Esophagus mucosa (tissue), 1 donor: ENCODE measurements at regions not wholly inside any gene's neighbourhood (a gene's known extent, or its start where the extent isn't known, plus 50 kb on each side); places are given as distances from the start of the nearest gene placed in this dataset.

Experiments
- ATAC-seq: fragments of 200-7000 bp; cut with Tn5 transposase; one replicate; pipeline ENCODE4 v1.9.1; 2020
- donor health status: DM: yes; HTN: yes; CAD: no.

DNA sequence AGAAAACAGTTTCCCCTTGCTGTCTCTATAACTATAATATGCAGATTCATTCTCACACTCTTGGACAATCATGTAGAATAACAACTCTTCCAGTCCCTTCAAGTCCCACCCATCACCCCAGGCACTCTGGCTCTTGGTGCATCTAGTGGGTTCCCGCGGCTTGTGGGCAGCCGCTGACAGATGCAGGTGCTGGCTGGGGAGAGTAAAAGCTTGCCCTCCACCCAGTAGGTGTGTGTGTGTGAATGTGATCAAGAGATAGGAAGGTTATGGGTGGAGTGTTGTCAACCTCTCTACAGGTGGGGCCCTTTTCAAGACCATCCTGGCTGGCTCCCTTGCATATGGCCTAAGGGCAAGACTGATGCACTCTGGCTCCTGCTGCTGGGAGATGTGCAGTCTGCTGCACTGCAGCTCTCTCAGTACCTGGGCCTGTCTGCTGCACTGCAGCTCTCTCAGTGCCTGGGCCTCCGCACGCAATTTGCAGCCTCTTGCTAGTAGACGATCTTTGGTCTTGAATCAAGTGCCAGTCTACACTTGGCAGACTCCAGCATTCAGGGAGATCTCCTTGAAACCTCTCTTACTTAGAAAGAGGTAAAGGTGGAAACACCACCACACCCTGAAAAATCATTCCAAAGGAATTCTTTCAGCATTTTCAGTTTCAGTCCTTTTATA lies 189.7 kb upstream of the GDNF start:
- no peak for ATAC-seq

DNA sequence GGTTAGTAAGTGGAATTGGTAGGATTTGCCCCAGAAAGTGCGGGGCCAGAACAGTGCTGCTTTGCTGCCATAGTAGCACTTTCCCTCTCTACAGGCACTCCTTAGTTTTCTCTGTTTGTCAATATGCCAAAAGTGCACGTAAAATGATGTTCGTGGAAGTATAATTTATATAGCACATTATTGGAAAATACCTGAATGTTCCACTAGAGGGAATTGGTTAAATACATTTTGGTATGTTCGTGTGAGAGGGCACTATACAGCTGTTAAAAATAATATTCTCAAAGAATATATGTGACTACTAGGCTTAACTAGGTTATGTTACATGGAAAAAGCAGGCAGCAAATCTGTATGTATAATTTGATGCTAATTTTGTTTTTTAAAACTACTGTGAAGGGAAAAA lies 184.0 kb upstream of the GDNF start:
- ATAC-seq = no peak

- ATAC-seq = no peak
These were observed 183.5 kb upstream of the GDNF start for GRCh38 chr5:38023371-38023770.

DNA sequence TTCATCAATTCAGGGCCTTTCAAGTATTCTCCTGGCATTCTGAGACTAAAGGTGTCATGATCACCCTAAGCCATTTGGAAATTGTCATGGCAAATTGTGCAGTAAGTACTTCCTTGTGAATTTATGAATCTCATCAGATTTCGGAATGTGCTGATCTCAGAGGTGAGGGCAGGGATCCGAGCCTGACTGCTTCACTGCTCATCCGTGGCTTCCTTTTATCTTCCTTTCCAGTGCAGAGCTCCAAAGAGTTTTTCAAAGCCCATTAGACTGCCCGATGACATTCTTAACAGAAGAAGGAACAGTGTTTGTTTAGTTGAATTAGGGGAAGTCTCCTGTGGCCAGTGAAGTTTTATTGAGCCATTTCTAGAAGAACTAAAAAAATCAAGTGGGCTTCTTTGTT lies 182.8 kb upstream of the GDNF start:
- no peak for ATAC-seq

DNA sequence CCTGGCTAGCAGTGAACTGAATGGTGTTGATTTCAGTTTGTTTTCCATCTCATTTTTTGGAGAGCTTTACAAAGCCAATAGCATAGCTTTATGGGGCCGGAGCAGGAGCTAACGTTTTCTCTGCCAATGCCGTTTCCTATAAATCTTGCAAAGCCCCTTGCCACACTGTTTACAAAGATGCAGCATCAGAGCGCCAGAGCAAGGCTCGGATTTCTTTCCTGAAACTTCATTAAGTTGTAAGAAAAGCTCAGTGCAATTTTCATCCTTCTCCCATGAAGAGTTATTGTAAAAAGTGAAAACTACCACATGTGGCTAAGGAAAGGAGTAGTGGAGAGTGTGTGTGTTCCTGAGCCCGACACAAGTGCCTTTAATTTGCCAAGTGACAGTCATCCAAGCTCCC lies 178.2 kb upstream of the GDNF start:
- no peak for ATAC-seq

GRCh38 chr5:38013107-38013506 lies 173.3 kb upstream of the GDNF start:
- ATAC-seq = no peak

GRCh38 chr5:38011668-38012188 lies 171.9 kb upstream of the GDNF start:
- no peak for ATAC-seq

DNA sequence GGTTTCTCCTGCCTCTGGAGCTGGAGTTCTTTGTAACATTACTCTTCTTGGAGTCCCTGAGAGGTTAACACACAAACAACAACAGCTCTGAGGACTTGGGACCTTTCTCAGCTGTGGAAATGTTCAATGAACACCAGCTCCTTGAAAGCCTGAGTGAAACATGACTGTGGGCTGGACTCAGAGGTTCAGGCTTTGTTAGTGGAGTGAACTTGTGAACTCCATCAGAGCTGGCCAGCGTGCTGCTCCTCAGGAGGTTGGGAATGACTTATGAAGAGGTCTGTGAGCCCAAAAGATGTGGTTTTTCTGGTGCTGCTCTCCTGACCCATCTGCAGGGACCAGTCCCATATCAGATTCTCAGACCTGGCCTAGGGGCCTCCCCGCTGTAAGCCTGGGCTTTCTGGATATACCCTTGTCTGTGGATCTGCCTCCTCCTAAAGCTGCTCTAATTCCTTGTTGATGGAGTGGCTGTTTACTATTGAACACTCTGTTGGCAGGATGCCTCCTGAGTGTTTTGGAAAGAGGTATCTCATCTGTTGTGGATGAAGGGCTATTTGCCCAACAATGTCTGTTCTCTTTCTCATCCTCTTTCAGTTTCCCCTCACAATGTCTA lies 170.0 kb upstream of the GDNF start:
- ATAC-seq = no peak

GRCh38 chr5:38008198-38008597 lies 168.4 kb upstream of the GDNF start:
- no peak for ATAC-seq

DNA sequence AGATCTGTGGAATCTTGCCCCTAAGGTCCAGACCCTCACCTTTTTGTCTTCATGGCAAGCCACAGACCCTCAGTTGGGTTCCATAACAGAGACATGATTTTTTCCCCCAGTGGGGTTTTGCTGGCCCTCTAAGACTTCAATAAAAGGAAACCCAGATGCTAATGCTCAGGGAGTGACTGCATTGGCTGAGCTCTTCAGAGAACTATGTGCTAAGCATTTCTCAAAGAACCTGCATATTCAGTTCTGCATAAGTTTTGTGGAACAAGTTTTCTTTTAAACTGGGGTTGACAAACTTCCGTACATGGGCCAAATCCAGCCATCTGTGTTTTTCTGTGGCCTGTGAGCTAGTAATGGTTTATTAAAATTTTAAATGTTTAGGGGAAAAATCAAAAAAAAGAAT lies 159.8 kb upstream of the GDNF start:
- no peak for ATAC-seq

DNA sequence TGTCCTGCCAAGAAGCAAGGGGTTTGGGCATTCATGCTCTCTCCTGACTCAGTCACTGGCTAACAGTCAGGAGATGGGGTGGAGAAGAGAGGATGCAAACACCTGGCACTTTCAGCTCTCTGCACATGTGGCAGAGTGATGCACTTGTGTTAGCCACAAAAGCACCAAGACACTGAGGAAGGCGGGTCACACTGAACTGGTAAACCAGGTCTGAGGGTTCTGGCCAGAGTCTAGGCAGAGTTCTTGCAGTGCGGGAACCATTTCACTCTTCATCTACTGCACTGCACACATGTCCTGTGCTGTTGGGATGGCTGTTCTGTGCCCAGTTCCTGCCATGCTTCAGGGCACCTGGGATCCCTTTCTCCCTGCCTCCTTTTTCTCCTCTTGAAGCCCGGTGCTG lies 157.1 kb upstream of the GDNF start:
- no peak for ATAC-seq

DNA sequence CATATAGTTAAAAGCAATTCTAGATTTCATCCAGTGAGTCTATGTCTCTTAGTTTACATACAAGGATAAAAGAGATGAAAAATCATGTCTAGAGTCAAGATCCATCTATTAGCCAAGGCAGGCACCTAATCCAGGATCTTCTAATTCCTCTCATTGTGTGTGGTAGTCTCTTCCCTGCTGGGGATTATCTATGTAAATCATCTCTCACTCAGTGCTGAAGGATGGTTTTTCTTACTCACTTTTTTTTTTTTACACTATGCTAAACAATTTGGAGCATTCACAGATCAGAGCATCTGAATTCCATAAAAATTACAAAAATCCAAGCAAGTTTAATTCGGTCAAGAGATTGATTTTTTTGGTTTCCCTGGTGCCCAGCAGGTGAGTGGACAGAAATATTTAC lies 154.9 kb upstream of the GDNF start:
- ATAC-seq = no peak

DNA sequence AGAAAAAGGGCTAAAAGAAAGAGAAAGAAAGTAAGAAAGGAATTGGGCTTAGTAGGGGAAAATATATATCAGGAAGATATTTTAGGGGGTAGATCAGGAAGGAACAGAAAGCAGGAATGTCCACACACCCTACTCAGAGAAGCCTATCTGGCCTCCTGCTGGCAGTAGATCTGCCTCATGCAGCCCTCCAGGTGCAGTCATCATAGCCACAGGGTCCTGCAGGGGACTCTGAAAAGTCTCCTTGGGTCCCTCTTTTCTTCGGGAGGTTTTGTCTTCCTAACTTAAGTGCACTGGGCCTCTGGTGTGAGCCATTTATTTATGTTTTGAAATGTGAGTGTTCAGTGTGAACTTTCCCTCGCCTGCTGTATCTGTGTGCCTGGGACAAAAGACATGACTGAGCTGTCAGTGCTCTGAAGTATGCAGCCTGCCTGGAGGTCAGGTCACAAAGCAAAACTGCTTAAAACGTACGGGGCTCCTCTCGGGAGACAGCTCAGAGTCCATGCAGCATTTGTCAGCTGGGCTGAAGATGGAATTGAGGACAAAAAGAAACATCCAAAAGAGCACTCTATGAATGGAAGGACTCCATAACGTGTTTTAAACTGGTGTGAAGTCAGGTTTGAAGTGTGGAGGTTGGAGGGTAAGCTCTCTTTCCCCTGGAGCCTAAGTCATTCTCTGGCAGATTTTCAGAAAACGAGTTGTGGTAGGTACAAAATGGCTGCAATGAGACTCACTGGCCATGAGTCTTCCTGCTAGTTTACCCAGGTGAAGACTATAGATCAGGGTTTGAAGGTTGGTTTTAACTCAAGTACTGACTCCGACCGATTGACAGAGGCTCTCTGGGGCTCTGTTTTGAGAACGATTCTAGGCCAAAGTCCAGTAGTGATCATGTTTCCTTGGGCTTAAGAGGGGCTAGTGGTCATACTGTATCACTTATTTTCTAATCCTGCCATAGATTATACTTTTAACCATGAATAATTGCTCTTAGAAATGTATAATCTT lies 151.8 kb upstream of the GDNF start:
- no peak for ATAC-seq

DNA sequence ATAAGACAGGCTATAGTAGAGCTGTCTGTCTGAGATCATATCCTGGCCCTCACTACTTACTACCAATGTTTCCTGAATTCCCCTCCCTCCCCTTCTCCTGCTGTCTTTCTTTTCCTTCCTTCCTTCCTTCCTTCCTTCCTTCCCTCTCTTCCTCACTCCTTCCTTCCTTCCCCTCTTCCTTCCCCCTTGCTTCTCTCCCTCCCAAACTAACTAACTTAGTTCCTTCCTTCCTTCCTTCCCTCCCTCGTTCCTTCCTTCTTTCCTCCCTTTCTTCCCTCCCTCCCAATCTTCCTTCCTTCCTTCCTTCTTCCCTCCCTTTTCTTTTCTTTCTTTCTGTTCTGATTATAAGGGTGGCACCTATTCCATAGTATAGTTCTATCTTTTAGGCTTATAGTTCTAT lies 150.0 kb upstream of the GDNF start:
- ATAC-seq = no peak

- no peak for ATAC-seq
These were observed 148.7 kb upstream of the GDNF start for GRCh38 chr5:37988454-37989046.

- ATAC-seq = no peak
These were observed 144.5 kb upstream of the GDNF start for GRCh38 chr5:37984300-37984699.

GRCh38 chr5:37983463-37983862 lies 143.6 kb upstream of the GDNF start:
- ATAC-seq = no peak

- ATAC-seq = no peak
These were observed 139.7 kb upstream of the GDNF start for GRCh38 chr5:37979559-37979958.

DNA sequence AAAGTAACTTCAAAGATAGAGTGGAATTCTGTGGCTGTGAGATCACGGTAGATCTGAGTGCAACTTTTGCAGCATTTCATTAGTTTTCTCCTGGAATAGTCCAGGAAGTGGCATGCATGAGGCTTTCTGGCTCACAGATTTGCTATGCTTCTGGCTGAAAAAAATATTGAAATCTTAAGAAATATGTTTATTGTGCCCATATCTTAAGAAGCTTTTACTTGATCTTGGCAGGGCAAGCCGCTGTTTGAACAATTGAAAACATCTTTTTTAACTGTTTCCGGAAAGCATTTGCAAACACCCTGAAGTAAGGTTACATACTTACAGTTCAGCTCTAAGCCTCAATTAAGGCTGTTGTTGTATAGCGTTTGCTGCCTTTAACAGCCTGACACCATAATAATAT lies 135.7 kb upstream of the GDNF start:
- ATAC-seq = no peak

DNA sequence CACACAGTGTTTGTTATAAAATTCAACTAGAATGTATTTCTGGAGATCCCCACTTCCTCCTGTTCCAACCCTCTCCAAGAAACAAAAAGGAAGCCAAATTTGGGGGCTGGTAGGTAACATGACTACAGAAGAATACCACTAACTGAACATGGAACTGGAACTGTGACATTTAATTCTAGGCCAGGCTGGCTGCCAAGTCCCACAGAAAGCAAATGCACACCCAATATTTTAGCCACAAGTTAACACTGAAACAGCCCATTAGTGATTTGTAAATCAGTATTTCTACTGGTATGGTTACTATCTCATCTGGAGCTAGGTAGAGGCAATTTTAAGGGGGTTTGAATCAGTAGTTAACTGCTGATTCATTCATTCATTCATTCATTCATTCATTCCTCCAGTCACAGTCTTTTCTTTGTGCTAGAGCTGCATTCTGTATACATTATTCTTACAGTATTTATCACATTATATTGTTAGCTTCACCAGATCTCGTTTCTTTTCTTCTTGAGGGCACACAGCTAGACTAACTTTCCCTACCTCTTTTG lies 131.7 kb upstream of the GDNF start:
- ATAC-seq = no peak

- no peak for ATAC-seq
These were observed 127.0 kb upstream of the GDNF start for GRCh38 chr5:37966871-37967270.

DNA sequence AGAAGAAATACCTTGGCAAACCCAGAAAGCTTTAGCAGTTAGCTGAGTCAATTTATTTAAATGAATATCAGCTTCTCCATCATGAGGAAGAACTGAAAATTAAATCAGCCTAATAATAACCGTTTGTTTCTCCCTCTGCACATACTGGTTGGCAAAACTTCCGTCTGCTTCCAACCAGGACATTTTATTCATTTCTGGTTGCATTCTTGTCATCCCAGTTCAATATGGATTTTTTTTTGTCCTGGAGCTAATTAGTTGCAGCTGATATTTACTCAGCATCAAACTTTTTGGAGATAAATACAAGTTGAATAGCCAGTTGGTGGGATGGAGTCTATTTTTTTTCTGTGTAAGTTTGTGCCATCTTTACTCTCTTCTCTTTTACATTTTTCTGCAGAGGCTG lies 126.5 kb upstream of the GDNF start:
- no peak for ATAC-seq

GRCh38 chr5:37962389-37962788 lies 122.5 kb upstream of the GDNF start:
- ATAC-seq = no peak
